Lung (tissue), 11 donors: ENCODE measurements at regions not wholly inside any gene's neighbourhood (a gene's known extent, or its start where the extent isn't known, plus 50 kb on each side); places are given as distances from the start of the nearest gene placed in this dataset.

Source experiments
- ATAC-seq: fragments of 200-7000 bp; cut with Tn5 transposase; one replicate; pipeline ENCODE4 v1.9.1; 2020; ENCODE audit warnings: moderate number of reproducible peaks; ENCODE audit not compliant: insufficient read depth, low FRiP score
- DNase-seq, 3 donors: peaks; one replicate each; pipeline ENCODE4 v3.0.0-alpha.2; 2013 to 2017
- H3K27ac ChIP-seq, 2 donors: one replicate each; pipeline ENCODE4 v1.5.1; 2013; ENCODE audit warnings: mild to moderate bottlenecking in 2 of 2, moderate library complexity in 2 of 2, control low read depth in 1 of 2, inconsistent platforms in 1 of 2, low read depth in 1 of 2, low read length in 1 of 2
- H3K27me3 ChIP-seq, 3 donors: one replicate each; pipeline ENCODE4 v1.5.1; 2013; ENCODE audit warnings: low read length in 2 of 3; ENCODE audit not compliant: control insufficient read depth in 3 of 3, insufficient read depth in 3 of 3
- H3K36me3 ChIP-seq, 4 donors: one replicate each; pipeline ENCODE4 v1.5.1; 2013; ENCODE audit warnings: low read length in 4 of 4, mild to moderate bottlenecking in 1 of 4, moderate library complexity in 1 of 4; ENCODE audit not compliant: control insufficient read depth in 4 of 4, insufficient read depth in 4 of 4
- H3K4me1 ChIP-seq, 5 donors: one replicate each; pipeline ENCODE4 v1.5.1; 2013; ENCODE audit warnings: low read length in 5 of 5, mild to moderate bottlenecking in 2 of 5, moderate library complexity in 1 of 5; ENCODE audit not compliant: control insufficient read depth in 5 of 5, insufficient read depth in 5 of 5
- H3K4me3 ChIP-seq: one replicate; pipeline ENCODE4 v1.5.1; 2013; ENCODE audit warnings: mild to moderate bottlenecking, control low read depth, moderate library complexity
- H3K9ac ChIP-seq, 2 donors: one replicate each; pipeline ENCODE4 v1.5.1; 2013; ENCODE audit warnings: low read length in 2 of 2, control low read depth in 1 of 2; ENCODE audit not compliant: insufficient read depth in 1 of 2
- H3K9me3 ChIP-seq, 4 donors: one replicate each; pipeline ENCODE4 v1.5.1; 2013; ENCODE audit warnings: low read length in 3 of 4, mild to moderate bottlenecking in 1 of 4, moderate library complexity in 1 of 4; ENCODE audit not compliant: control insufficient read depth in 4 of 4, insufficient read depth in 3 of 4
- CTCF ChIP-seq: IDR thresholded peaks from 2 replicates; pipeline ENCODE4 v1.5.1; 2012; ENCODE audit warnings: mild to moderate bottlenecking; ENCODE audit errors: control extremely low read depth, extremely low read depth
- WGBS, 2 donors: extraction: QIAGEN DNeasy Blood & Tissue Kit; methylation state at CpG; one replicate each; pipeline ENCODE4 v1.1.7; 2013; 5-methylcytosine and 5-hydroxymethylcytosine counted together
- donor health status: control.
- donor health status: control.
- donor health status: Bipolar disorder and iron deficiency.
- donor health status: healthy.
- donor health status: DM: yes; HTN: yes; CAD: no.

GRCh38 chr12:4161718-4162117 is 111.8 kb upstream of the CCND2 start:
- Histone ChIP-seq H3K9me3 (no peaks in the 10 kb centered on the region), H3K9ac (no peak overlapping the region), H3K27ac (no peak overlapping the region), H3K4me3 (no peak overlapping the region), H3K36me3 (no peaks in the 10 kb centered on the region), H3K27me3 (no peaks in the 10 kb centered on the region), H3K4me1 (peaks cover 0 to 10% (median 3%) of the 10 kb centered on the region in 5 donors)
- no peak for TF ChIP-seq CTCF
- DNase-seq (no peak), ATAC-seq (no peak)
- WGBS, 2 donors, result 78 to 79% methylated on average over 3 of the region's 3 CpGs

GRCh38 chr12:4160314-4161040 is 113.1 kb upstream of the CCND2 start:
- Histone ChIP-seq H3K4me1 (peaks cover 0 to 10% (median 3%) of the 10 kb centered on the region in 5 donors), H3K27ac (no peak overlapping the region), H3K36me3 (no peaks in the 10 kb centered on the region), H3K4me3 (no peak overlapping the region), H3K9ac (no peak overlapping the region), H3K9me3 (no peaks in the 10 kb centered on the region), H3K27me3 (no peaks in the 10 kb centered on the region)
- no peak for DNase-seq
- WGBS, 2 donors, result 76 to 92% methylated on average over 2 of the region's 2 CpGs
- no peak for TF ChIP-seq CTCF
- no peak for ATAC-seq

- H3K27ac ChIP-seq, result no peak overlapping the region
- ATAC-seq (no peak), DNase-seq (no peak)
- H3K9ac ChIP-seq, result no peak overlapping the region
- H3K4me1 ChIP-seq, result peaks cover 0 to 4% (median 3%) of the 10 kb centered on the region in 5 donors
- no peaks in the 10 kb centered on the region for H3K36me3 ChIP-seq
- H3K27me3 ChIP-seq, result no peaks in the 10 kb centered on the region
- no peaks in the 10 kb centered on the region for H3K9me3 ChIP-seq
- H3K4me3 ChIP-seq, result no peak overlapping the region
- 91 to 95% methylated on average over 2 of the region's 2 CpGs for WGBS, 2 donors
- no peak for TF ChIP-seq CTCF
Measured at GRCh38 chr12:4159851-4160250, 113.7 kb upstream of the CCND2 start.

GRCh38 chr12:4158306-4158705 is 115.3 kb upstream of the CCND2 start:
- no peak for ATAC-seq
- H3K4me1 ChIP-seq, result no peaks in the 10 kb centered on the region
- no peak overlapping the region for H3K27ac ChIP-seq
- DNase-seq, result no peak
- no peaks in the 10 kb centered on the region for H3K36me3 ChIP-seq
- no peaks in the 10 kb centered on the region for H3K27me3 ChIP-seq
- H3K9ac ChIP-seq, result no peak overlapping the region
- H3K9me3 ChIP-seq, result no peaks in the 10 kb centered on the region
- no peak for TF ChIP-seq CTCF
- WGBS, 2 donors, result 88 to 92% methylated on average over 2 of the region's 2 CpGs
- H3K4me3 ChIP-seq, result no peak overlapping the region
